ENCODE measurements at regions not wholly inside any gene's neighbourhood (a gene's known extent, or its start where the extent isn't known, plus 50 kb on each side); places are given as distances from the start of the nearest gene placed in this dataset.

GRCh38 chr15:93308026-93308690 is 219.1 kb upstream of the RGMA start:
- DNase-seq (ENCODE audit: low read depth), result no peak

- DNase-seq (ENCODE audit: low read depth), result no peak
Measured at GRCh38 chr15:93307513-93307912, 218.5 kb upstream of the RGMA start.

DNA sequence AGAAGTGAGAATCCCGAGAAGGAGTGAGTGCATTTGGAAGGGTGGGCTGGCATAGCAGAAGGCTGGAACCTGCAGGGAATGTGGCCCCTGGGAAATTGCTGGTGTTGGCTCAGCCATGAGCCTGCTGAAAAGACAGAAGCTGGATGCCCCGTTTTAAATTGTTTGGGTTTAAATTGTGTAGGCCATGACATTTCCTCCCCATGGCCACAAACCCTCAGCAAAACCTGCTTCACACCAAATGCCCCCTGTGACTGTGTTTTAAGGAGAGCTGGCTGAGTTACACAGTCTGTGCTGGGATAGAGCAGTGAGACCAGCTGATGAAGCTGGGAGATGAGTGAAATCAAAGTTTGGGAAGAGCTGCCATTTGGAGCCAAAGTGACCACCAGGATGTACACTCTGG is 216.3 kb upstream of the RGMA start:
- no peak for DNase-seq (ENCODE audit: low read depth)

DNA sequence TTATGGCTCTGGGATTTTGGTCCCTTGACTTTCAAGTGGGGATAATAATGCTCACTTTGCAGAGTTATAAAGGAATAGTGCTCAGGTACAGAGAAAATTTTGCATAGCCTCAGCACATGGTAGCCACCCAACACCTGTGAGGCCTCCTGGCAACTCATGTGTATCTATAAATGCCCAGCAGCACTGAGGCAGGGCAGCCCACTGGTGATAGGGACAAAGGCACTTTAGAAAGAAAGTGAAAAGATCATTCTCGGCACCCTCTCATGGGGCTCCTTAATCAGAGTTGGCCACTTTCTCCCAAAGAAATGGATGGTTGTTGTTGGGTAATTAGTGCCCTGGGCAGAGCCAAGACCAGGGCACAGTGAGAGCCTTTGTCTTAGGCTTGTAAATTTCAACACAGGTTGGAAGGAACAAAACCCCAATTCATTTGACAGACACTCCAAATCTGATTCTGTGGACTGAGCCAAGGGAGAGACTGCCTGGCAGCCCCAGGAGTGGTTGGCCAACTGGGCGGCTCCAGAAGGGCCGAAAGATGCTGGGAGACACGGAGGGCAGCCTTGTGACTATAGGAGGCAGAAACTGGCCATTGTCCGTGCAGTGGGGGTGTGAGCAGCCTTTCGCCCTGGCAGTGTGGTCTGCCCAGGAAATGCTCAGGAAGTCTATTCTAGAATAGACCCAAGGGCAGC is 213.2 kb upstream of the RGMA start:
- DNase-seq (ENCODE audit: low read depth), result no peak

DNA sequence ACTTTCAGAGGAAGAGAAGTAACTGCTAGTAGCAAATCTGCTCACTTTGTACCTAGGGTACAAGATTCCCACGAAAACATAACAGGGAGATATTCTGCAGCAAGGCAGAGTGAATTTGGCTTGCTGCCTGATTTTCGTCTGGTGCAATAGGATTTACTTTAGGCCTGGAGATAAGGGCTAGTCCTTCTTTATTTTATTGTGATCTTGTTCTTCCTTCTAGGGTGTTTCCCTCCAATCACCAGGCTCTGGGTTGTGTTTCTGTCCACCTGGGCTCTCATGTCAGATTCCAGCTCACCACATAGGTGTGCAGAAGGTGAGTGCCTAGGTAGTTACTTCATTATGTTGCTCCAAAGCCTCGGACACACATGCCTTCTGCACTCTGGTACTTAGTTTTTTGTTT is 211.8 kb upstream of the RGMA start:
- no peak for DNase-seq (ENCODE audit: low read depth)

DNA sequence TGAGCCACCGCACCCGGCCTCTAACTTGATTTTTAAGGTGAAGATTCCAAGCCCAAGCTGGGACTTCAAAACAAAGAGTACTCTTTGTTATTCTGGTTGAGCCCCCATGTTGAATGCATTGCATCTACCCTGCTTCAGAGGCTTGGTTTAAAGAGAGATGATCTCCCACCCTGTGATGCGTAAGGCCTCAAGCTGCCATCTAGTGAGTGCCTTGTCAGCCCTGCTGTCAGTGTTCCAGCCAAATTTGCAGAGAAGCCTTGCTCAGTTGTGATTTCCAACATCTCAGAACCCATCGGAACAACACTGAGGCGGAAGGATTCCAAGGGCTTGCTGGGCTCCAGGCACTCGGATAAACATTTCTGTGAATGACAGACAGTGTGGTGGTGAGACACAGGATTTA is 210.7 kb upstream of the RGMA start:
- DNase-seq (ENCODE audit: low read depth), result no peak

- DNase-seq (ENCODE audit: low read depth), result no peak
Measured at GRCh38 chr15:93298901-93299300, 209.9 kb upstream of the RGMA start.

GRCh38 chr15:93296759-93297500 is 207.9 kb upstream of the RGMA start:
- DNase-seq (ENCODE audit: low read depth), result no peak

GRCh38 chr15:93294896-93295295 is 205.9 kb upstream of the RGMA start:
- DNase-seq (ENCODE audit: low read depth), result no peak

DNA sequence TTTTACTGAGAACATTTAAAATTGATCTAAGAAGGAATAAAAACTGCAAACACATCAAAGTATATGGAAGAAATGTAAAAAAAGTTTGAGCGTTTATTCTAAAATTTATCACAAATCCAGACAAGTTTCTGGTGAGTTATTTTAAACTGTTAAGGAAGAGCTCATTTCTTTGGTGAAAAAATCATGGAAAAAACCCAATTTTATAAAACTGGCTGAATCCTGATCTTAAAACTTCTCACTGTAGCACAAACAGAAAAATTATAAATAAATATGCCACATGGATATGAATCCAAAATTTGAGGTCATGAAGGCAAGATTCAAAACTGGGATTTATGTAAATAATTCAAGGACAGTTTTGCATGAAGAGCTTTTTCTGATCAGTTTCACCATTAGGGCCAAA is 205.1 kb upstream of the RGMA start:
- DNase-seq (ENCODE audit: low read depth), result no peak

DNA sequence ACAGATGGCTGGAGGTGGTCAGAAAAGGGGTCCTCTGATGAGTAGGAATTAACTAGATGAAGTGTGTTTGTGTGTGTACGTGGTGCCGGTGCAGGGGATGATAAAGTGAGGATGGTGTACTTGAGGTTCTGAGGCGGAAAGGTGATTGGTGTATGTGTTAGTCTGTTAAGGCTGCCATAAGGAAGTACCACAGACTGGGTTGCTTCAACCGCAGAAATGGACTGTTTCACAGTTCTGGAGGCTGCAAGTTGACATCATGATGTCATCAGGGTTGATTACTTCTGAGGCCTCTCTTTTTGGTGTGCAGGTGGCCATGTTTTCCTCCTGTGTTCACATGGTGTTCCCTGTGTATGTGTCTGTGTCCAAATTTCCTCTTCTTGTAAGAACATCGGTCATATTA is 202.4 kb upstream of the RGMA start:
- DNase-seq (ENCODE audit: low read depth), result no peak

DNA sequence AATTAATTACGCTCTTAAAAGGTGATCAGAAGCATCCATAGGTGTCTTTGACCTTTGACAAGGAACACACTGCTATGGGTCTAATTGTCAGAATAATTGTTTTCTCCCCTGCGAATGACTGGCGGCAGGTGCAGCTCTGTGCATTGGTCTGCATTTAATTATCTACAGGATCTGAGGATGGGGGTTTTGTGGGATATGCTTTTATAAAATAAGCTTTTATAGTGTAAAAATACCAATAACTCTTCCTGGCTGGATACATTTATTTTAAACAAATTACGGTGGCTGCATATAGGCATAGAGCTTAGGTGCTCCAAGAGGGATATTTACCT is 201.6 kb upstream of the RGMA start:
- no peak for DNase-seq (ENCODE audit: low read depth)

- no peak for DNase-seq (ENCODE audit: low read depth)
Measured at GRCh38 chr15:93289941-93290617, 201.1 kb upstream of the RGMA start.

GRCh38 chr15:93288728-93289294 is 199.8 kb upstream of the RGMA start:
- no peak for DNase-seq (ENCODE audit: low read depth)

- DNase-seq (ENCODE audit: low read depth), result no peak
Measured at GRCh38 chr15:93286446-93286845, 197.4 kb upstream of the RGMA start.

DNA sequence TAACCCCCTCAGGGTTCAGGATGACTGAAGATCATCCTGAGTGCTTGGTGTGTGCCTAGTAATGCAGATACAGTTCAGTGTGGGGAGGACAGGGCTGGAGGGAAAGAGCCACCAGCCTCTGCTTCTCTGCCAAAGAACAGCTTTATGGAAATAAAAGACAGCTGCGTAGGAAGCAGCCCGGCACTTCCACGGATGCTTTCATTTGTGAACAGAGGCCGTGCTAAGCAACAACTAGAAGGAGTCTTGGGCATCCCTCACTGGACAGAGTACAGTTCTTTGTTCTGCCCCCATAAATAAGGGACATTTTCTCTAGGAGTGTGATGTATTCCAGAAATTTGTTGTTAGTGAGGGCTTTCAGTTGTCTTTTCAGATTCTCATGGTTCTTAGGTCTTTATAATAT is 194.8 kb upstream of the RGMA start:
- DNase-seq (ENCODE audit: low read depth), result no peak

DNA sequence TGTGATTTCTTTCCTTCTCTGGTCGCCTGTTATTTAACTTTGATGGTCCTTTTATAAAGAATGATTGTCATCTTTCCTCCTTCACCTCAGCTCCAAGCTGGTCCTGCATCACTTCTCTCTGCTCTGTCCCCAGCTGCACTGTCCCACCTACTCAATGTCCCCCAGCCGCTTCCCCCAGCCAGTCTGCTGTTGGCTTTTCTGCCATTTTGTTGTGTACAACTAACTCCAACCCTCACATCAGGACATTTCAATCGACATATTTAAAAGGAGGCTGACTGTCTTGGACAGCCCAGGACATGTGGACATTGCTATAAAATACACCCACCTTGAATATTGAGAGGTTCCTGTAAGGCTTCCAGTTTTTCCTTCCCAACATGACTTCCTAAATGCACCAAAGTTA is 193.8 kb upstream of the RGMA start:
- no peak for DNase-seq (ENCODE audit: low read depth)

DNA sequence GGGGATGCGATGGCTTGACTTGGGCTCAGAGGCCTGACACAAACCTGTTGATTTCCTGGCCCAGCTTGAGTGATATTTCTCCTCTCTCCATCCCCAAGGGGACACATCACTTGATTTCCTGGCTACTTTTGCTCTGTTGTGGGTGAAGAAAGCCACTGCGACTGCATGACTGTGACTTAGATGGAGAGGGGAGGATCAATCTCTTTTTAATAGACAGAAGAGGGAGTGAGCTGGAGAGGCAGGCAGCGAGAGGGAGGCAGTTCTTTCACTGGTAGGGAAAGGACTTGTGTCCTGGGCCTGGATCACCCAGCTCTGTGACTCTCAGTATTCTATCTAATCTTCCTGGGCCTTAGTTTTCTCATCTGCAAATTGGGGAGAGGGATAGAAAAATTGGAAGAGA is 189.8 kb upstream of the RGMA start:
- no peak for DNase-seq (ENCODE audit: low read depth)

DNA sequence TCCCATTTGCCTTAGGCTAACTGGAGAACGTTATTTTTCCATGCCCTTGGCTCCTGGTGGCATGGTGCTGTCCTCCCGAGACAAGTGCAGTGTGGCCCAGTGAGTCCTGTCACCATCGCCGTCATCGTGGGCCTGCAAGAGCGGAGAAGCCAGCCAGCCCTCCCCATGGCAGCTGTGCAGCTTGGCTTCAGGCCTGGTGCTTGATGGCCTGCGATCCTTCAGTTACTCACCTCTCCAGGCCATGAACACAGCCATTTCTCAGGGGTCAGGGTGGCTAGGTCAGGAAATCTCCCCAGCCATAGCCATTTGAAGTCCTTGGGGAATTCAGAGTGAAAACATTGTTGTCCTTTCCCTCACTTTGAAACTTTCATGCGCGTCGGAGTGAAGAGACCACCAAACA is 189.0 kb upstream of the RGMA start:
- no peak for DNase-seq (ENCODE audit: low read depth)

DNA sequence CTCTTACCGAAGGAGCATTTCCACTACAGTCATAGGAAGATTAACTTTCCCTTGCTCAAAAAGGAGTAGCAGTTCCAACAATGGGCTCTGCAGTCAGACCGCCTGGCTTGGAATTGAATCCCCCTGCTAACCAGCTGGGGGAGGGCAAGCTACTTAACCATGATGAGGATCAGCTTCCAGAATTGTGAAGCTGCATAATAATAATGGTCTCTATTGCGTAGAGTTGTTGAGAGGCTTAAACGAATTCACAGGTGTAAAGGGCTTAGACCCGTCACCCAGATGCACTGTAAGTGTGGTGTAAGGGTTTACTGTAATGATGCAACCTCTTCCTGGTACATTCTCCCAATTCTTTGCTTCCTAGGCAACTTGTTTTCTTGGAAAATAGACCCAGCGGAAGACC is 185.2 kb upstream of the RGMA start:
- DNase-seq (ENCODE audit: low read depth), result no peak

DNA sequence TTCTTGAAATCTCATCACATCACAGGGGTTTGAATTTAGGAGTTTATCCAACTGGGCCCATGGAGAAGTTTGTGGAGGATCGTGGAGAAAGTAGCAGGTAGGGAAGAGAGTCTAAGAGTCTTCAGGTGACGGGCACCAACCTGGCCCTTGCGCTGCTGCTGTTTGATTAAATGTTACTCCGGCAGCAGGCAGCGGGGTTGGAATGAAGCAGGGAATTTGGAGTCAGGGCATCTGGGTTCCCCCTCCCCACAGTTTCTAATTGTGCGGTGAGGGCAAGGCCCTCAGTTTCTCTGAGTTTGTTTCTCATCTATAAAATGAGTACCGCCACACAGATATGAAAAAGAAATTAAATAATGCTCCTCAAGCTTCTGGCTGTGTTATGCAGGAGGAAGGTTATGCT is 182.9 kb upstream of the RGMA start:
- DNase-seq (ENCODE audit: low read depth), result no peak

GRCh38 chr15:93270937-93271467 is 182.0 kb upstream of the RGMA start:
- no peak for DNase-seq (ENCODE audit: low read depth)

Measured in EH (cell line).